ENCODE measurements at regions not wholly inside any gene's neighbourhood (a gene's known extent, or its start where the extent isn't known, plus 50 kb on each side); places are given as distances from the start of the nearest gene placed in this dataset.

GRCh38 chr13:105159841-105160240 lies 1375.6 kb downstream of the EFNB2 start:
- TF ChIP-seq CTCF (IDR thresholded peaks at IDR 0.05), result no peak
- no peak for TF ChIP-seq POLR2A (IDR thresholded peaks at IDR 0.05)

Data from right lobe of liver (tissue), 4 donors.